Testis (tissue), 2 donors: ENCODE measurements at regions not wholly inside any gene's neighbourhood (a gene's known extent, or its start where the extent isn't known, plus 50 kb on each side); places are given as distances from the start of the nearest gene placed in this dataset.

Experiments used
- DNase-seq: peaks from one replicate; pipeline ENCODE4 v3.0.0-alpha.2; 2019
- H3K27ac ChIP-seq, 2 donors: fragments of 200-600 bp; sonication (generic); one replicate each; pipeline ENCODE4 v1.5.1; 2019
- H3K27me3 ChIP-seq: fragments of 200-600 bp; sonication (generic); one replicate; pipeline ENCODE4 v1.5.1; 2019
- H3K36me3 ChIP-seq: fragments of 200-600 bp; sonication (generic); one replicate; pipeline ENCODE4 v1.5.1; 2017; ENCODE audit warnings: low read depth; ENCODE audit errors: missing control alignments
- H3K4me1 ChIP-seq: fragments of 200-600 bp; sonication (generic); one replicate; pipeline ENCODE4 v1.5.1; 2019
- H3K4me3 ChIP-seq, 2 donors: fragments of 200-600 bp; sonication (generic); one replicate each; pipeline ENCODE4 v1.5.1; 2017 to 2019
- H3K9me3 ChIP-seq: fragments of 200-600 bp; sonication (generic); one replicate; pipeline ENCODE4 v1.5.1; 2017
- POLR2A ChIP-seq: fragments of 450-650 bp; IDR thresholded peaks from one replicate; pipeline ENCODE4 v1.6.1; 2017; ENCODE audit warnings: antibody characterized with exemption, mild to moderate bottlenecking, moderate library complexity
- WGBS, 2 donors: methylation state at CpG; one replicate each; pipeline ENCODE4 v1.1.5; 2018; 5-methylcytosine and 5-hydroxymethylcytosine counted together
- intact Hi-C: fragments of 100-400 bp; cut with DNase I; formaldehyde crosslinking; loops from one replicate; pipeline ENCODE4 v1.15.1; 2023; ENCODE audit warnings: low total_unique reads
- TF ChIP-seq, protein P1 (sequence below), 3 experiments: fragments of 450-650 bp in 2 of 3; fragments of 200-600 bp in 1 of 3; sonication (generic) in 1 of 3; IDR thresholded peaks; one replicate each; pipeline ENCODE4 v1.5.1; 2016 to 2019; ENCODE audit warnings: antibody characterized with exemption in 3 of 3, mild to moderate bottlenecking in 2 of 3, moderate library complexity in 1 of 3

DNA sequence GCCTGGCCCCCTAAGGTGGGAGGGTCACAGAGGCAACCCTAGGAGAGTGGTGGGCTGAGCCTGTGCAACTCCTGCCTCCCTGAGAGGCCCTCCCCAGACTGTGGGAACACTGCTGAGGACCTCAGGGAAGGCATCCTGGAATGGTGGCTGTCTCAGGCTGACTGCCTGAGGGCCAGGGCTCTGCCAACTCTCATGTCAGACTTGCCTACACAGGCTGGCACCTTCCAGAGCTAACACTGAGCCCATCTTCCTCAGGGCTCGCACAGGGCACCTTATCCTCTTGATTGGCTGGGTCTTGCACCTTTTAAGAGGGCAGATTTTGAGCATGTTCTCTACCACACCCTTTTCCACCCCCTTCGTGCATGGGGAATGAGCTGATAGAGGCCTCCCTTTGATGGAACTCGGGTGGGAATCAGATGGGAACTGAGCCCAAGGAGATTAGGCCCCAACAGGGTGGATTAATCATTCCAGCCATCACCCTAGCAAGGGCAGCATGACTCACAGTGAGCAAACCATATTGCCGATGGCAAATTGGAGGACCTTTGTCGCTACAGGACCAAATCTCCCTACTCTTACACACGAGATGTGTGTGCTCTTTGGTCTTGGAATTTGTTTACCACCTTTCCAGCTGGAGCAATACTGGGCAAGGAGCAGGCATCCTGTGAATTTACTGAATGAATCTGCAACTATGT lies 702.8 kb downstream of the VRK1 start:
- Histone ChIP-seq H3K27me3 (no peaks in the 10 kb centered on the region), H3K9me3 (no peaks in the 10 kb centered on the region), H3K27ac (no peak overlapping the region), H3K4me3 (no peak overlapping the region), H3K4me1 (no peaks in the 10 kb centered on the region), H3K36me3 (no peaks in the 10 kb centered on the region)
- intact Hi-C loops: no loop called here
- WGBS, 2 donors: 63 to 80% methylated on average over 6 of the region's 6 CpGs
- no peak for DNase-seq
- TF ChIP-seq, protein P1, sequence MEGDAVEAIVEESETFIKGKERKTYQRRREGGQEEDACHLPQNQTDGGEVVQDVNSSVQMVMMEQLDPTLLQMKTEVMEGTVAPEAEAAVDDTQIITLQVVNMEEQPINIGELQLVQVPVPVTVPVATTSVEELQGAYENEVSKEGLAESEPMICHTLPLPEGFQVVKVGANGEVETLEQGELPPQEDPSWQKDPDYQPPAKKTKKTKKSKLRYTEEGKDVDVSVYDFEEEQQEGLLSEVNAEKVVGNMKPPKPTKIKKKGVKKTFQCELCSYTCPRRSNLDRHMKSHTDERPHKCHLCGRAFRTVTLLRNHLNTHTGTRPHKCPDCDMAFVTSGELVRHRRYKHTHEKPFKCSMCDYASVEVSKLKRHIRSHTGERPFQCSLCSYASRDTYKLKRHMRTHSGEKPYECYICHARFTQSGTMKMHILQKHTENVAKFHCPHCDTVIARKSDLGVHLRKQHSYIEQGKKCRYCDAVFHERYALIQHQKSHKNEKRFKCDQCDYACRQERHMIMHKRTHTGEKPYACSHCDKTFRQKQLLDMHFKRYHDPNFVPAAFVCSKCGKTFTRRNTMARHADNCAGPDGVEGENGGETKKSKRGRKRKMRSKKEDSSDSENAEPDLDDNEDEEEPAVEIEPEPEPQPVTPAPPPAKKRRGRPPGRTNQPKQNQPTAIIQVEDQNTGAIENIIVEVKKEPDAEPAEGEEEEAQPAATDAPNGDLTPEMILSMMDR (IDR thresholded peaks at IDR 0.05): no peak
- no peak for TF ChIP-seq POLR2A

DNA sequence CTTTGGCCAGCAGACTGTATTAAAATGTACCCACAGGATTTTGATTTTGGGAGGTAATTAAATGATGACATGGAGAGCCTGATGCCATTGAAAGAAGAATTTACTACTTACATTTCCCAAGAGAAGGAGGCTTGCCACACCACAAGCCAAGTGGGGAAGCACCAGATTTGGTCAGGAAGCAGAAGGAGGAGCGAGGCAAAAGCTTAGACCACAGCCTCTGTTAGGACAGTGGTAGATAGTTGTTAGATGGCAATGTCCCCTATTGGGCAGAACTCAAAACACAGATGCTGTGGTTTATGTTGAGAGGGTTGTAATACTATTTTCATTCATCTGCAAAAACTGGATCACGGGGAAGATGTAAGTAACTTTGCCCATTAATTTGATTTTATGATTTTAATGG lies 709.4 kb downstream of the VRK1 start:
- intact Hi-C loops: no loop called here
- WGBS, 2 donors: 58 to 66% methylated on average over 2 of the region's 2 CpGs
- H3K9me3 ChIP-seq: no peaks in the 10 kb centered on the region

DNA sequence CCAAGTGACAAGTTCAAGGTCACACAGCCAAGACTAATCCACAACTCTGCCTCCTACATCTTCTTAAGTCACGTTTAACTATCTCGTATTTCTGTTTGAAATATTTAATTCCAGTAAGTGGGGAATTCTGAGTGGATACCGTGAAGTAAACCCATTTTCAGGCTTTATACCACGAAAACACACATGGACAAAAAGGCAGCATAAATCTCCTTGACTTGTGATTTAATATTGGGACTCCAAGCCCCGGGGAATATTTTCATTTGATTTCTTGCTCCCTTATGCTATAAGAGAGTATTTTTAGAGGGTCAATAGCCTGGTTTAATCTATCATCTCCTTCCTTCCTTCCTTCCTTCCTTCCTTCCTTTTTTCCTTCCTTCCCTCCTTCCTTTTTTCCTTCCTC lies 716.7 kb downstream of the VRK1 start:
- no peak for DNase-seq
- TF ChIP-seq, protein P1 (IDR thresholded peaks at IDR 0.05): no peak
- no peak for TF ChIP-seq POLR2A
- H3K9me3 ChIP-seq: no peaks in the 10 kb centered on the region
- H3K36me3 ChIP-seq: no peaks in the 10 kb centered on the region
- 59 to 63% methylated on average over 5 of the region's 5 CpGs for WGBS, 2 donors
- no peak overlapping the region for H3K4me3 ChIP-seq
- intact Hi-C loops: no loop called here
- no peak overlapping the region for H3K27ac ChIP-seq
- no peaks in the 10 kb centered on the region for H3K27me3 ChIP-seq
- no peaks in the 10 kb centered on the region for H3K4me1 ChIP-seq

More for the DNA sequence above, 709.4 kb downstream of the VRK1 start:
- Histone ChIP-seq H3K36me3 (no peaks in the 10 kb centered on the region), H3K27ac (no peak overlapping the region), H3K27me3 (no peaks in the 10 kb centered on the region), H3K4me1 (no peaks in the 10 kb centered on the region), H3K4me3 (no peak overlapping the region)
- TF ChIP-seq POLR2A: no peak
- TF ChIP-seq, protein P1 (IDR thresholded peaks at IDR 0.05): no peak
- DNase-seq: no peak

DNA sequence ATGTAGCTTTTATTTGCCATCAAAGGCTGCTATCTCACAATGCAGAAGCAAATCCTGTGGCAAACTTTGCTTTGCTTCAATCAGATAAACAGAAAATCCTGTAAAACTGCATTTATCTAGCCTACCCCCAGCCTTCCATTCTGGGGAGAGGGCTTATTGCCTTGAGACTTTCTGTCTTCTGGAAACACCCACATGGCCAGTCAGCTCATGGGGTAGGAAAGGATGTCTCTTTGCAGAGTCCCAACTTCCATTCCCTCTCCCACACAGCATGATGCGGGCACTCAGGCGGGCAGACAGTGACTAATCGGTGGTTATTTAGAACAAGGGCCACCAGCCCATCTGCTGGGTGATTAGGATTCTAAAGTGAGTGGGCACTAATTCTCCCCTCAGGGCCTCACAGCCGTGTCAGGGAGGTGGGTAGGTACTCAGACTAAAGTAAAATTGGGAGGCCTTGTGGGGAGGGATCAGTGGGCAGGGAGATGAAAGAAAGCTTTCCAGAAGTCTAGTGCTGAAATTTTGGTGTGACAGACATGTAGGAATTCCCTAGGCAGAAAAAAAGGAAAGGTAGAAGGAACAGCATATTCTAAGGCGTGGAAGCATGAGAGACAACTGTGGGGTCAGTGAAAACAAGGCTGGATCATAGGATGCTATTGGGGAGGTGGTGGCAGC lies 720.5 kb downstream of the VRK1 start:
- no peaks in the 10 kb centered on the region for H3K9me3 ChIP-seq
- no peaks in the 10 kb centered on the region for H3K27me3 ChIP-seq
- WGBS, 2 donors: 78 to 84% methylated on average over 5 of the region's 5 CpGs
- H3K4me3 ChIP-seq: no peak overlapping the region
- no peak overlapping the region for H3K27ac ChIP-seq
- intact Hi-C loops: no loop called here
- H3K4me1 ChIP-seq: no peaks in the 10 kb centered on the region
- DNase-seq: no peak
- TF ChIP-seq, protein P1 (IDR thresholded peaks at IDR 0.05): no peak
- TF ChIP-seq POLR2A: no peak
- H3K36me3 ChIP-seq: no peaks in the 10 kb centered on the region

DNA sequence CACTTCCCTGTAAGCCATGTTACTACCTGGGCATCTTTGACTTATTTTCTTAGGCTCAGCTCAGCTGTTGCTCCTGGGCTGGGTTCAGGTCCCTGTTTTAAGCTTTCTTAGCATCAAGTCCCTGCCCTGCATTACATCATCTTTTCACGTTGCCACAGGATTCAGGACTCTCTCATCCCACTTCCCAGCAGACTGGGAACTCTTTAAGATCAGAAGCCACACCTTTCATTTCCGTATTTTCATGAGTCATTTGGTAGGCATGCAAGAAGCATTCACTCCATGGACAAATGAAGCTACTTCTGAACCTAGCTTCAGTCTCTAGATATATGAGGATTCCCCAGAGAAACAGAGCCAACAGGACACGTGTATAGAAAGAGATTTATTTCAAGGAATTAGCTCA lies 726.8 kb downstream of the VRK1 start:
- no peaks in the 10 kb centered on the region for H3K27me3 ChIP-seq
- no peaks in the 10 kb centered on the region for H3K36me3 ChIP-seq
- WGBS, 2 donors: 35 to 58% methylated on average over 3 of the region's 3 CpGs
- no peaks in the 10 kb centered on the region for H3K4me1 ChIP-seq
- TF ChIP-seq, protein P1 (IDR thresholded peaks at IDR 0.05): no peak
- TF ChIP-seq POLR2A: no peak
- H3K27ac ChIP-seq: no peak overlapping the region
- DNase-seq: no peak
- intact Hi-C loops: no loop called here
- H3K4me3 ChIP-seq: no peak overlapping the region
- H3K9me3 ChIP-seq: no peaks in the 10 kb centered on the region
